Right atrium auricular region (tissue), 2 donors: ENCODE measurements at regions not wholly inside any gene's neighbourhood (a gene's known extent, or its start where the extent isn't known, plus 50 kb on each side); places are given as distances from the start of the nearest gene placed in this dataset.
"Not testable (repeated sequence)": the region's sequence is repeated elsewhere in the genome, so short reads cannot be mapped to it uniquely, and the experiment has no call there.

Source experiments
- DNase-seq: peaks from one replicate; pipeline ENCODE4 v3.0.0-alpha.2; 2019; ENCODE audit warnings: low spot score
- H3K27ac ChIP-seq, 2 donors: fragments of 200-600 bp; sonication (generic); 1 replicate in 1 of 2; 2 replicates in 1 of 2; pipeline ENCODE4 v1.5.1; 2016 to 2019
- H3K27me3 ChIP-seq, 2 donors: fragments of 200-600 bp; sonication (generic); one replicate each; pipeline versions ENCODE4 v1.5.1 to v1.6.0; 2017 to 2019
- H3K36me3 ChIP-seq: fragments of 200-600 bp; sonication (generic); one replicate; pipeline ENCODE4 v1.5.1; 2016
- H3K4me1 ChIP-seq, 2 donors: fragments of 200-600 bp; sonication (generic); one replicate each; pipeline versions ENCODE4 v1.5.1 to v1.6.0; 2017 to 2019
- H3K4me3 ChIP-seq, 2 donors: fragments of 200-600 bp; sonication (generic); 1 replicate in 1 of 2; 2 replicates in 1 of 2; pipeline ENCODE4 v1.5.1; 2017 to 2019; ENCODE audit warnings: mild to moderate bottlenecking in 1 of 2, moderate library complexity in 1 of 2
- H3K9me3 ChIP-seq, 2 donors: fragments of 200-600 bp; sonication (generic); one replicate each; pipeline ENCODE4 v1.5.1; 2019
- TF ChIP-seq, protein P1 (sequence below), 2 donors: fragments of 200-600 bp; sonication (generic); IDR thresholded peaks; one replicate each; pipeline ENCODE4 v1.5.1; 2019; ENCODE audit warnings: antibody characterized with exemption in 2 of 2

GRCh38 chr9:124164811-124165210 lies 92.9 kb upstream of the NEK6 start:
- no peaks in the 10 kb centered on the region for H3K27me3 ChIP-seq
- no peak overlapping the region for H3K27ac ChIP-seq
- TF ChIP-seq, protein P1, sequence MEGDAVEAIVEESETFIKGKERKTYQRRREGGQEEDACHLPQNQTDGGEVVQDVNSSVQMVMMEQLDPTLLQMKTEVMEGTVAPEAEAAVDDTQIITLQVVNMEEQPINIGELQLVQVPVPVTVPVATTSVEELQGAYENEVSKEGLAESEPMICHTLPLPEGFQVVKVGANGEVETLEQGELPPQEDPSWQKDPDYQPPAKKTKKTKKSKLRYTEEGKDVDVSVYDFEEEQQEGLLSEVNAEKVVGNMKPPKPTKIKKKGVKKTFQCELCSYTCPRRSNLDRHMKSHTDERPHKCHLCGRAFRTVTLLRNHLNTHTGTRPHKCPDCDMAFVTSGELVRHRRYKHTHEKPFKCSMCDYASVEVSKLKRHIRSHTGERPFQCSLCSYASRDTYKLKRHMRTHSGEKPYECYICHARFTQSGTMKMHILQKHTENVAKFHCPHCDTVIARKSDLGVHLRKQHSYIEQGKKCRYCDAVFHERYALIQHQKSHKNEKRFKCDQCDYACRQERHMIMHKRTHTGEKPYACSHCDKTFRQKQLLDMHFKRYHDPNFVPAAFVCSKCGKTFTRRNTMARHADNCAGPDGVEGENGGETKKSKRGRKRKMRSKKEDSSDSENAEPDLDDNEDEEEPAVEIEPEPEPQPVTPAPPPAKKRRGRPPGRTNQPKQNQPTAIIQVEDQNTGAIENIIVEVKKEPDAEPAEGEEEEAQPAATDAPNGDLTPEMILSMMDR (IDR thresholded peaks at IDR 0.05), result no peak
- H3K36me3 ChIP-seq, result no peaks in the 10 kb centered on the region
- no peaks in the 10 kb centered on the region for H3K4me1 ChIP-seq
- H3K4me3 ChIP-seq, result no peak overlapping the region
- peak; percentile 82 for DNase-seq
- no peaks in the 10 kb centered on the region for H3K9me3 ChIP-seq

GRCh38 chr9:124174433-124174832 lies 83.3 kb upstream of the NEK6 start:
- TF ChIP-seq, protein P1 (IDR thresholded peaks at IDR 0.05), result no peak
- no peaks in the 10 kb centered on the region for H3K27me3 ChIP-seq
- no peaks in the 10 kb centered on the region for H3K36me3 ChIP-seq
- H3K27ac ChIP-seq, result no peak overlapping the region
- no peak for DNase-seq
- H3K4me1 ChIP-seq, result no peaks in the 10 kb centered on the region
- H3K9me3 ChIP-seq, result no peaks in the 10 kb centered on the region
- no peak overlapping the region for H3K4me3 ChIP-seq

DNA sequence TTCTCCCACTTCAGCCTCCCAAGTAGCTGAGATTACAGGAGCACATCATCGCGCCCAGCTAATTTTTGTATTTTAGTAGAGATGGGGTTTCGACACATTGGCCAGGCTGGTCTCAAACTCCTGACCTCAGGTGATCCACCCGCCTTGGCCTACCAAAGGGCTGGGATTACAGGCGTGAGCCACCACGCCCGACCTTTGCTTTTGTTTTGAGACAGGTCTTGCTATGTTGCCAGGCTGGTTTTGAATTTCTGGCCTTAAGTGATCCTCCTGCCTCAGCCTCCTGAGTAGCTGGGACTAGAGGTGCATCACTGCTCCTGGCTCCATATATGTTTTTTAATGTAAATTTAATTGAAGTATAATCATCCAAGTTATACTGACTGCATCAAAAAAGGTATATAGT lies 80.2 kb upstream of the NEK6 start:
- not testable (repeated sequence) for DNase-seq, H3K36me3 ChIP-seq, H3K4me3 ChIP-seq, H3K27me3 ChIP-seq, H3K9me3 ChIP-seq, H3K27ac ChIP-seq, H3K4me1 ChIP-seq

DNA sequence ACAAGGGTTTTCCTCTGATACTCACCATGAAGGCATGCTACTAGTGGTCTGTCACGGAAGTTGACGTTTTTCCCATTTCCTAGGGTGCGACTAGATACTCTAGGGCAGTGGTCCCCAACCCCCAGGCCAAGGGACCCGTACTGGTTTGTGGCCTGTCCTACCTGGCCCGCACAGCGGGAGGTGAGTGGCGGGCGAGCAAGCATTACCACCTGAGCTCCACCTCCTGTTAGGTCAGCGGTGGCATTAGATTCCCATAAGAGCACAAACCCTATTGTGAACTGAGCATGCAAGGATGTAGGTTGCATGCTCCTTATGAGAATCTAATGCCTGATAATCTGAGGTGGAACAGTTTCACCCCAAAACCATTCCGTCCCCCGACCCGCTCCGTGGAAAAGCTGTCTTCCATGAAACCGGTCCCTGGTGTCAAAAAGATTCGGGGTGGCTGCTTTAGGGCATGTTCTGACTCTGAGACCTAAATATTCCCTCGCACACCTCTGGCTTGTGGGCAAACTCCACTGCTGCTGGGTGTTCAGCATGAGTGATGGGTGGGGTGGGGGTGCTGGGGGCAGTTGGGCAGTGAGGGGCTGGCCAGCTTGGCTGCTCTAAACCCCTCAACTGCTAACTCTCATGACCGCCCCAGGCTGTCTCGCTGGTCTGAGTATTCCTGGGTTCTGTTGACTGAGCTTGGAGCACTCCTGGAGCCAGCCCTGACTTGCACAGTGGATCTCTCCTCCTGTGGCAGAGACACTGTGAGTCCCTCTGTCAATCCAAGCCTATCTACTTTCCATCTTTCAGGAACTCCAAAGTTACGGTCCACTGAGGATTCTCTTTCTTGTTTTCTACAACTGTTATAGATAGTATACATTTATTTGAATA lies 78.3 kb upstream of the NEK6 start:
- Histone ChIP-seq H3K4me1 (no peaks in the 10 kb centered on the region), H3K9me3 (peaks cover 0 to 8% of the 10 kb centered on the region in 2 donors), H3K36me3 (no peaks in the 10 kb centered on the region), H3K4me3 (no peak overlapping the region), H3K27me3 (no peaks in the 10 kb centered on the region), H3K27ac (no peak overlapping the region)
- peak; percentile 48 for DNase-seq
- TF ChIP-seq, protein P1 (IDR thresholded peaks at IDR 0.05), result no peak

DNA sequence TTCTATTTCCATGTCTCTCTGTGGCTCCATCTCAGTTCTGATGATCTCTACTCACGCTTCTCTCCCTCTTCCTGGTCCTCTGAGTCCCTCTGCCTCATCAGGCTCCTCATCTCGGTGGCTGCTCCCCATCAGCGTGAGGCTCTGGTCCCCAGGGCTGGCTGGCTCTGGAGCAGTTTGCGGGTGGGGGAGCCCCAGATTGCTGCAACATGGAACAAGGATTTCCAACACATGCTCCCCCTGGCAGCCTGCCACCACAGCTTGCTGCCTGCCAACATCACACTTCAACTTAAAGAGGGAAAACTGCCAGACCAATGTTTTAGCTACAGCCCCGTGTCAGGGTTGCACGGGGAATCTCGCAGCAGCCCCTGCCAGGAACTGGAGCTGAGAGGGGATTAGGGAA lies 77.2 kb upstream of the NEK6 start:
- TF ChIP-seq, protein P1 (IDR thresholded peaks at IDR 0.05), result no peak
- H3K27me3 ChIP-seq, result no peaks in the 10 kb centered on the region

DNA sequence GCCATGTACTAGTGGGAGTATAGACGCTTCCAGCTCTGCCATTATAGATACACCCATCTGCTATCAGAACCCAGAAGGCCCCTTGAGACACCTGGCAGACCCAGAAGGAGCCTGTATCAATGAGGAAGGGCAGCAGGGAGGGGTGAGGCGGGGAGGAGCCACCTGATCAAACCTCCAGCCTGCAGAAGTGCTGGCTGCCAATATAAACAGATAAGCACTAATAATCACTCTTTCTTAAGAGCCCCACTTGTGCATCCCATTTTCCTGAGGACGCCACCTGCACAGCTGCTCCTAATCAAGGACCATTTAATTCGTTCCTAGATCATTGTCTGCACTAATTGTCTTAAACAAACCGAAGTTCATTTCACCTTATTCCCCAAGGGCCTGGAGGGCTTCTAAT lies 75.0 kb upstream of the NEK6 start:
- TF ChIP-seq, protein P1 (IDR thresholded peaks at IDR 0.05), result no peak
- Histone ChIP-seq H3K36me3 (no peaks in the 10 kb centered on the region), H3K9me3 (peaks cover 0 to 8% of the 10 kb centered on the region in 2 donors), H3K4me3 (no peak overlapping the region), H3K4me1 (no peaks in the 10 kb centered on the region), H3K27me3 (no peaks in the 10 kb centered on the region), H3K27ac (no peak overlapping the region)
- DNase-seq, result peak; percentile 26

More for the DNA sequence above, 77.2 kb upstream of the NEK6 start:
- H3K27ac ChIP-seq, result no peak overlapping the region
- DNase-seq, result no peak
- H3K36me3 ChIP-seq, result no peaks in the 10 kb centered on the region
- no peak overlapping the region for H3K4me3 ChIP-seq
- peaks cover 0 to 8% of the 10 kb centered on the region in 2 donors for H3K9me3 ChIP-seq
- H3K4me1 ChIP-seq, result no peaks in the 10 kb centered on the region
